GM21423 (cell line): ENCODE measurements at regions not wholly inside any gene's neighbourhood (a gene's known extent, or its start where the extent isn't known, plus 50 kb on each side); places are given as distances from the start of the nearest gene placed in this dataset.

ENCODE experiments used
- ATAC-seq: cut with Tn5 transposase; IDR thresholded peaks from one replicate; pipeline ENCODE4 v1.9.1; 2021; ENCODE audit warnings: mild to moderate bottlenecking, moderate library complexity; ENCODE audit not compliant: unreplicated experiment

GRCh38 chr6:19638931-19639330 lies 198.2 kb upstream of the ID4 start:
- ATAC-seq: no peak

DNA sequence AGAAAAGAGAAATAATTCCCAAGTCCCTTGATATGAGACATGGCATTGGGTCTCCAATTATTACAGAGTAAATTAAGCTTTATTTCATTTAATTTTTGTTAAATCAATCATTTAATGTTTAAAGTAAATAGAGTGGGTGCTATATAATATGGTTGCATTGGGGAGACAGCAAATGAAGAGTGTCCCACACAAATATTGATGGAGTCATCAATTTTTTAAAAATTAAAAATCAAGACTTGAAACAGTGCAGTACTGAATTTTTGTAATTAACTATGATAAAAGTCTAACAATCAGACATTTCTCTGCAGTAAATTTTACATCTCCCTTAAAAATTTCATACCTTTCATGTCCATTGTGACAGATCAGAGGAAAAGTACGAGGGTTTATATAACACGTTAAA lies 193.9 kb upstream of the ID4 start:
- no peak for ATAC-seq

DNA sequence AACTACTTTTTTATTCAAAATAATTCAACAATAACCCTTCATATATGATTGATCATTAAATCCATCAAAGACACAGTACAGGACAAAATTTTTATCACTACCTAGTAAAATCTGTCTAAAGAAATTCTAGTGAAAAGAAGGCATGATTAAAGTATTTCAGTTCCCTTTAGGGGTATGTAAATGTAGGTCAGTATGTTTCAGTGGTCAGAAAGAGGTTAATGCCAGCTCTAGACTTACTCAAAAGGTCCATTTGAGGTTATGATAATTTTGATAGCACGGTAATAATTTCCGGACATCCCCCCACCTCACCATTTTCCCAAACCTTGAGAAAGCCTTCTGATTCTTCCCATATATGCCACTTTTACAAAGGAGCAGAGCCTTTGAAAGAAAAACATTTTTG lies 193.5 kb upstream of the ID4 start:
- no peak for ATAC-seq

- no peak for ATAC-seq
These were observed 181.4 kb upstream of the ID4 start for GRCh38 chr6:19655744-19656143.

GRCh38 chr6:19660123-19660910 lies 176.9 kb upstream of the ID4 start:
- ATAC-seq: no peak

DNA sequence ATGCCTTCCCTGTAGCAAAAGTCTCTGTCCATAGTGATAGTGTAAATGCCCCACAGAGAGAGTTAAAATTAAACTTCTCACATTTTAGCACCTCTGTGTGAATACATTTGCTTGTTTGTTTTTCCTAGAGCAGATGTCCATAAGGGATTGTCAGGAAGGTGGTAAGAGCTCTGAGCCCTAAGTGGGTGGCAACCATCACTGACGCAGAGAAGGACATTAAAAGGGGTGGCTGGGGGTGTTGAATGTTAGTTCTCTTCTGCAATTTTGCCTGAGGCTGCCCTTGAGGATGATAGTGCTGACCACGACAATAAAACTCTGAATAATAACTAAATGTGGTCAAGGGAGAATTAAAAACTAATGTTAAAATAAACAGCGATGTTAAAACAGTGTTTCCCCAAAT lies 174.3 kb upstream of the ID4 start:
- no peak for ATAC-seq

GRCh38 chr6:19663479-19663878 lies 173.7 kb upstream of the ID4 start:
- ATAC-seq: no peak

- ATAC-seq: no peak
These were observed 173.1 kb upstream of the ID4 start for GRCh38 chr6:19664050-19664449.

DNA sequence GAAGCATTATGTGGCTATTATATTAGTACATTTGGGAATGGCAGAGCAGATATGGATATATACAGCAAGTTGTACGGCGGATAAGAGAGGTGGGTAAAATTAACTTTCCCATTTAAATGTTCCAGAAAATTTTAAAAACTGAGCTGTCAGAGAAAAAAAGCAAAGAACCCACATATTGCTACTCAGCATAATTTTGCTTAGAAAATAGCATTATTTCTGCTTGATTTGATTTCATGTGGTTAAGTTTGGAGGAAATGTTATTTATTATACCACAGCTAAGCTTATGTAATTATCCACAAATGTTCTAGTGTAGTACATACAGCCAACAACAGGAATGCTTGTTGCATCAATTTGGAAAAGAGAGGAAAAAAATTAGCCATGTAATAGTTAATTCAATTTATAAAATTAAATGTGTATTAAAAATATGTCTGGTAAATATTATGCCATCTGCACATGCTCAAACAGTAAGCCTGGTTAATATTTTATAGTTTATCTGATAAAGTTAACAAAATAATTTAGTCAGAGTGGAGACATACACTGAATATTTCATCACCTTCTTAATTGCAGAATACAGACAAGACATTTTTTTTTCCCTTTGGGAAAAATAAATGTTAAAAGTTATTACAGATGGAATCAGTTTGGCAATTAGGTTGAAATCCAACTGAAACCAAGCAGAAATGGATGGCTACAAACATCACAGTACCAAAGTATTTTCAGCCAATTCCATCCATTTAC lies 172.1 kb upstream of the ID4 start:
- ATAC-seq: no peak

DNA sequence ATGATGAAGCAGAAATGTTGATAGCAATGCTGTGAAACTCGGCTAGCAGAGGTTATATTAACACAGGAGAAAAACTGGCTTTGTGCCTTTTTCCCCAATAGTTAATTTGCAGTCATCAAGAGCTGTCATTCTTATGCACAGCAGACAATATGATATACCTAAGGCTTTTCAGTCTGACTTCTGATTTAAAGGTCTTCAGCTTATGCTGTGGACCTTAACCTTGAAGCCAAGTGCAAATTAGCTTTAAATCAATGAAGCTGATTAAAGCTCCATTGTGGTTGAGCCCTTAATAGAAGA lies 171.6 kb upstream of the ID4 start:
- ATAC-seq: no peak

GRCh38 chr6:19668710-19669109 lies 168.5 kb upstream of the ID4 start:
- no peak for ATAC-seq

- ATAC-seq: no peak
These were observed 168.0 kb upstream of the ID4 start for GRCh38 chr6:19669206-19669605.

- no peak for ATAC-seq
These were observed 154.3 kb upstream of the ID4 start for GRCh38 chr6:19682859-19683258.

GRCh38 chr6:19690325-19691075 lies 146.7 kb upstream of the ID4 start:
- no peak for ATAC-seq

DNA sequence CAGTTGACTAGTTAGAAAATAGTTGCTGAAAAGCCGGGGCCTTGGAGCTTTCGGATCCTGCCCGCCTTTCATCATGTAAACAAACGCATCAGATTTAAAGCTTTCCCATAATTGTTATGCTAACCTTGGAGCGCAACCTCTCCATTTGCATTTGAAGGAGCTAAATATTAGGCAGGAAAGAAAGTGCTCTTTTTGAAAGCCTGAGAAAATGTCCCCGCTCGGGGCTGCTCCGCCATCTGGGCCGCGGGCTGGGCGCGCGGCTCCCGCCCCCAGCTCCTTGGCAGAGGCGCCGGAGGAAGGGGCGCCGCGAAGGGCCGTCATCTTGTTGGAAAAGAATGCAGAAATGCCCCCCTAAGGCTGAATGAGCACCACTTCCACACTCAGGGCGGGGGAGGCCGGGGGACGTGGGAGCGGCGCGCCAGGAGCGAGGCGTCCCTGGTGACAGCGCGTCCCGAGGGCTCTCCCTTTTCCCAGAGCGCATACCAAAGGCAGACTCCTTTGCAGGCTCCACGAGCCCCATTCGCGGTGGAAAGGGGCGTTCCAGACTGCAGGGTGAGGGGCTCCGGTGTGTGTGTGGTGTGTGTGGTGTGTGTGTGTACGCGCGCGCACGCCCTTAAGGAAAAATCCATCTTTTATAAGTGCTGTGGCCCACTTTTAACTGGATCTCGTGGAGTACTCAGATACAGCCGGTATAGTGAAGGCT lies 145.6 kb upstream of the ID4 start:
- no peak for ATAC-seq

DNA sequence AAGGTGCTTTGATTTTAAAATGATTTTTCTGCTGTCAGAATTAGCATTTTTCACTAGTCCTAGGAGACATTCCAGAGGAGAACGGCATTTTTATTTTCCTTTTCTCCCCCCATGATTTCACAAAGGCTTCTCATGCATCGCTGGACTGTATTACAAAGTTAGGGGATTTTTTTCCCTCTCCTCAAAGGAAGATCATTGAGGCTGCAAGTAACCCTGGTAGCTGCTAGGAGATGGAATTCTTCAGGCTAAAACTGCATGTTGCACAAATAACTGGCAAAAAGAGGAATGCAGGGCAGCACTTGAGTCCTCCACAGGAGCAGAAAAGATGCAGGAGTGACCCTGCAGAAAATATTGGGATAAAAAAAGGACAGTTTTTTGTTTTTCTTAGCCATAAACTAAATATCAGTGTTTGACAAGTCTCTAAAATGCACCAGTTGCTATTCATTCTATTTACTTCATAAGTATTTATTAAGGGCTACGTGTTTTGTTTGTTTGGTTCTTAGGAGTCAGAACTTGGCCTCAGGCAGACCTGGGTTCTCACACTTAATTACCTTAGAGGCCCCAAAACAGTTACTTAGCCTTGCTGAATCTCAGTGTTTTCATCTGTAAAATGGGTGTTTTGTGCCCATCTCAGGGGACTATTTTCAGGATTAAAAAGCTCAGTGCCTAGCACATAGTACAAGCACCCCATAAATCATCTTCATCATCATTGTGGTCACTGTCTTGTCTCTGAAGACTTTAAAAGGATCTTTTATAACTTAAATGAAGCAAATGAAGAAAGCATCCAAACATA lies 144.5 kb upstream of the ID4 start:
- no peak for ATAC-seq

- no peak for ATAC-seq
These were observed 142.5 kb upstream of the ID4 start for GRCh38 chr6:19694697-19695096.

GRCh38 chr6:19697744-19698290 lies 139.4 kb upstream of the ID4 start:
- ATAC-seq: no peak

GRCh38 chr6:19699932-19700331 lies 137.2 kb upstream of the ID4 start:
- no peak for ATAC-seq

- ATAC-seq: no peak
These were observed 131.6 kb upstream of the ID4 start for GRCh38 chr6:19705606-19706005.
